Endodermal cell (in vitro differentiated cells): ENCODE measurements at regions not wholly inside any gene's neighbourhood (a gene's known extent, or its start where the extent isn't known, plus 50 kb on each side); places are given as distances from the start of the nearest gene placed in this dataset.

Experiments
- DNase-seq: peaks from one replicate; pipeline ENCODE4 v3.0.0-alpha.2; 2017
- H3K27ac ChIP-seq: 2 replicates; pipeline ENCODE4 v1.5.1; 2013; ENCODE audit warnings: mild to moderate bottlenecking, low read depth, low read length, moderate library complexity
- H3K27me3 ChIP-seq: 2 replicates; pipeline ENCODE4 v1.6.1; 2013; ENCODE audit warnings: mild to moderate bottlenecking, low read length, moderate library complexity; ENCODE audit not compliant: insufficient read depth, control insufficient read depth, poor library complexity, severe bottlenecking
- H3K36me3 ChIP-seq: 2 replicates; pipeline ENCODE4 v1.7.0; 2013; ENCODE audit warnings: mild to moderate bottlenecking, low read length, moderate library complexity; ENCODE audit not compliant: control insufficient read depth, insufficient read depth
- H3K4me1 ChIP-seq: one replicate; pipeline ENCODE4 v1.7.0; 2013; ENCODE audit warnings: low read length; ENCODE audit not compliant: control insufficient read depth, insufficient read depth
- H3K4me3 ChIP-seq: 2 replicates; pipeline ENCODE4 v1.5.1; 2013; ENCODE audit warnings: mild to moderate bottlenecking, low read length, moderate library complexity
- H3K9ac ChIP-seq: 2 replicates; pipeline ENCODE4 v1.6.1; 2013; ENCODE audit warnings: mild to moderate bottlenecking, low read length, moderate library complexity; ENCODE audit not compliant: poor library complexity, severe bottlenecking; ENCODE audit errors: extremely low read depth
- H3K9me3 ChIP-seq: 2 replicates; pipeline ENCODE4 v1.6.1; 2013; ENCODE audit warnings: mild to moderate bottlenecking, low read length, moderate library complexity; ENCODE audit not compliant: control insufficient read depth
- H3K27ac Mint-ChIP-seq: 2 replicates; pipeline ENCODE4 v1.8.0; 2020; ENCODE audit warnings: mixed read lengths
- H3K27me3 Mint-ChIP-seq: 2 replicates; pipeline ENCODE4 v1.8.0; 2021; ENCODE audit warnings: mild to moderate bottlenecking, mixed read lengths; ENCODE audit not compliant: insufficient read depth
- H3K36me3 Mint-ChIP-seq: 2 replicates; pipeline ENCODE4 v1.8.0; 2020; ENCODE audit warnings: low read depth, mixed read lengths
- H3K4me1 Mint-ChIP-seq: 2 replicates; pipeline ENCODE4 v1.8.0; 2020; ENCODE audit warnings: mixed read lengths
- H3K4me3 Mint-ChIP-seq: 2 replicates; pipeline ENCODE4 v1.8.0; 2020; ENCODE audit warnings: mild to moderate bottlenecking, moderate library complexity, mixed read lengths
- H3K9me3 Mint-ChIP-seq: 2 replicates; pipeline ENCODE4 v1.8.0; 2020; ENCODE audit warnings: mild to moderate bottlenecking, mixed read lengths
- CTCF ChIP-seq: fragments of 200-600 bp; sonication (generic); conservative IDR thresholded peaks from 2 replicates; pipeline ENCODE4 v1.5.0; 2021; ENCODE audit warnings: antibody characterized with exemption, mild to moderate bottlenecking
- WGBS, 2 experiments: methylation state at CpG; one replicate each; pipeline versions ENCODE4 v1.1.5 to v1.1.7; 2013; ENCODE audit warnings: missing lambda C conversion rate in 2 of 2, mixed read lengths in 1 of 2; ENCODE audit not compliant: insufficient coverage in 1 of 2, insufficient read length in 1 of 2; 5-methylcytosine and 5-hydroxymethylcytosine counted together

GRCh38 chrX:43525901-43526610, 130.0 kb upstream of the MAOA start:
- Histone ChIP-seq H3K9me3 (no peaks in the 10 kb centered on the region), H3K27me3 (no peaks in the 10 kb centered on the region), H3K27ac (no peak overlapping the region), H3K36me3 (no peaks in the 10 kb centered on the region), H3K4me1 (no peaks in the 10 kb centered on the region), H3K9ac (no peak overlapping the region), H3K4me3 (no peak overlapping the region)
- DNase-seq: no peak
- Mint-ChIP-seq H3K36me3 (no peaks in the 10 kb centered on the region), H3K9me3 (peaks cover 8% of the 10 kb centered on the region), H3K4me3 (no peak overlapping the region), H3K27me3 (no peaks in the 10 kb centered on the region), H3K4me1 (peaks cover 3% of the 10 kb centered on the region), H3K27ac (no peak overlapping the region)
- 100% methylated on average over 2 of the region's 5 CpGs; no CpG with 5 or more reads in 1 of the 2 experiments for WGBS, 2 experiments
- TF ChIP-seq CTCF: no peak

DNA sequence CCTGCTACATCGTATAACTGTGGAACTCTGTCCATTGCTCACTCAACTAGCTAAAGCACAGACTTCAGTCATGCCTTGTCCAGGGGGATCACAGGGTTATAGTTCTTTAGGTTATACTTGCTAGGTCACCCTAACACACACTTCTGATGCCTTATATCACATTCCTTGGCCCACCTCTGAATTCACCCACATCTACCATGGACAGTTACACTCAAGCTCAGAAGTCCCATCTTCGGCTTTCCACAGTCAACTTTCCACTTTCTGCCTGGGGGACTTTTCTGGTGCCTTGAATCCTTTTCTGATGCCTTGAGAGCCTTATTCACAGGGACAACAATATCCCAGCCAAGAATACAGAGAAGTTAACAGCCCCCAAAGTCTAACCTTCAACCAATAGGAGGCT, 129.2 kb upstream of the MAOA start:
- Histone ChIP-seq H3K4me1 (no peaks in the 10 kb centered on the region), H3K9me3 (no peaks in the 10 kb centered on the region), H3K9ac (no peak overlapping the region), H3K27me3 (no peaks in the 10 kb centered on the region), H3K27ac (no peak overlapping the region), H3K4me3 (no peak overlapping the region), H3K36me3 (no peaks in the 10 kb centered on the region)
- DNase-seq: no peak
- Mint-ChIP-seq H3K36me3 (no peaks in the 10 kb centered on the region), H3K9me3 (peaks cover 9% of the 10 kb centered on the region), H3K4me3 (no peak overlapping the region), H3K4me1 (peaks cover 3% of the 10 kb centered on the region), H3K27me3 (no peaks in the 10 kb centered on the region), H3K27ac (no peak overlapping the region)
- no peak for TF ChIP-seq CTCF
- 100% methylated on average over 1 to 2 of the region's 2 CpGs for WGBS, 2 experiments

DNA sequence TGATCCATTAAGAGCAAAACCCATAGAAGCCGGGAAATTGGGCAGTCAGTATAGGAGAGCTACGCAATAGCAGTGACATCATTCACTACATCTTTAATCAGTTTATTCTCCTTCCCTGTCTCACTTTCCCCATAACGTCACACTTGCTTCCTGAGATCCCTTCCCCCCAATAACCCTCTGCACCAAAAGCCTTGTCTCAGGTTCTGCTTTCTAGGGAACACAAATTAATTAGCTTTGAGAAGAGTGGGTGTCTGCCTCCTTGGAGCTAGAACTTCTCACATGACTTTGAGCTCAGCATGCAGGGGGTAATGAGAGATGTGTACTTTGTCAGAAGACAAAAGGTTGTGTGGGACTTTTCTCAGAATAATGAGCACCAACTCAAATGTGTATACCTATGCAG, 128.3 kb upstream of the MAOA start:
- no peak overlapping the region for H3K4me3 ChIP-seq
- no peaks in the 10 kb centered on the region for H3K27me3 Mint-ChIP-seq
- no peak overlapping the region for H3K4me3 Mint-ChIP-seq
- DNase-seq: no peak
- H3K27me3 ChIP-seq: no peaks in the 10 kb centered on the region
- H3K27ac Mint-ChIP-seq: no peak overlapping the region
- no peak overlapping the region for H3K9ac ChIP-seq
- H3K4me1 ChIP-seq: no peaks in the 10 kb centered on the region
- peaks cover 3% of the 10 kb centered on the region for H3K4me1 Mint-ChIP-seq
- WGBS, 2 experiments: 97 to 100% methylated on average over 2 to 3 of the region's 3 CpGs
- H3K9me3 Mint-ChIP-seq: peaks cover 13% of the 10 kb centered on the region
- no peaks in the 10 kb centered on the region for H3K36me3 ChIP-seq
- no peaks in the 10 kb centered on the region for H3K36me3 Mint-ChIP-seq
- H3K27ac ChIP-seq: no peak overlapping the region
- no peak for TF ChIP-seq CTCF
- no peaks in the 10 kb centered on the region for H3K9me3 ChIP-seq
